SK-N-SH (cell line): ENCODE measurements at regions not wholly inside any gene's neighbourhood (a gene's known extent, or its start where the extent isn't known, plus 50 kb on each side); places are given as distances from the start of the nearest gene placed in this dataset.

Source experiments
- CTCF ChIA-PET: fragments of 300-600, 350-600 bp; formaldehyde crosslinking; extraction: SDS; loops from one replicate; lab custom pipeline; 2021; lab: Yijun Ruan, JAX
- POLR2A ChIA-PET: fragments of 350-600 bp; sonication (Branson Sonifier 250); formaldehyde crosslinking; extraction: SDS; loops from one replicate; lab custom pipeline; 2020; ENCODE audit warnings: antibody characterized with exemption, inconsistent platforms; lab: Yijun Ruan, JAX
- DNase-seq: peaks from one replicate; pipeline ENCODE4 v3.0.0; 2012
- H2AFZ ChIP-seq: fragments of 200-600 bp; sonication (generic); 2 replicates; pipeline ENCODE4 v1.8.1; 2016; ENCODE audit warnings: antibody characterized with exemption, mild to moderate bottlenecking, low read depth
- H3F3A ChIP-seq: fragments of 200-600 bp; sonication (generic); replicated peaks from 2 replicates; pipeline ENCODE3; 2016; ENCODE audit warnings: antibody characterized with exemption, mild to moderate bottlenecking; ENCODE audit not compliant: insufficient read depth
- H3K27ac ChIP-seq, 2 experiments: fragments of 200-500 bp in 1 of 2; fragments of 200-600 bp in 1 of 2; sonication (Bioruptor generic) in 1 of 2; sonication (generic), shearing (Covaris generic) in 1 of 2; 2 replicates each; pipeline versions ENCODE4 v1.5.1 to v1.6.1; 2014 to 2016; ENCODE audit warnings: low read depth in 2 of 2, inconsistent platforms in 1 of 2, low read length in 1 of 2, mild to moderate bottlenecking in 1 of 2, mixed read lengths in 1 of 2
- H3K27me3 ChIP-seq: fragments of 200-600 bp; sonication (generic), shearing (Covaris generic); 2 replicates; pipeline ENCODE4 v1.6.1; 2016; ENCODE audit warnings: mixed run types; ENCODE audit not compliant: insufficient read depth
- H3K36me3 ChIP-seq, 2 experiments: fragments of 200-500 bp in 1 of 2; fragments of 200-600 bp in 1 of 2; sonication (Bioruptor generic) in 1 of 2; sonication (generic) in 1 of 2; replicated peaks in 1 of 2; 2 replicates each; pipeline versions ENCODE3 to v1.5.1; 2014 to 2016; ENCODE audit warnings: low read length in 1 of 2, mild to moderate bottlenecking in 1 of 2; ENCODE audit not compliant: insufficient read depth in 2 of 2, control insufficient read depth in 1 of 2
- H3K4me1 ChIP-seq, 2 experiments: fragments of 200-500 bp in 1 of 2; fragments of 200-600 bp in 1 of 2; sonication (Bioruptor generic) in 1 of 2; sonication (generic), shearing (Covaris generic) in 1 of 2; 2 replicates each; pipeline versions ENCODE4 v1.5.1 to v1.6.1; 2014 to 2016; ENCODE audit warnings: low read depth in 1 of 2, low read length in 1 of 2, mixed run types in 1 of 2; ENCODE audit not compliant: insufficient read depth in 2 of 2, control insufficient read depth in 1 of 2
- H3K4me2 ChIP-seq: fragments of 200-600 bp; sonication (generic), shearing (Covaris generic); 2 replicates; pipeline ENCODE4 v1.6.1; 2017; ENCODE audit warnings: mixed run types
- H3K4me3 ChIP-seq, 2 experiments: fragments of 200-500 bp in 1 of 2; fragments of 200-600 bp in 1 of 2; sonication (Bioruptor generic) in 1 of 2; sonication (generic), shearing (Covaris generic) in 1 of 2; 2 replicates each; pipeline versions ENCODE4 v1.5.1 to v1.8.1; 2014 to 2016; ENCODE audit warnings: low read depth in 2 of 2, inconsistent platforms in 1 of 2, low read length in 1 of 2, mild to moderate bottlenecking in 1 of 2, mixed read lengths in 1 of 2, moderate library complexity in 1 of 2
- H3K79me2 ChIP-seq: fragments of 200-600 bp; sonication (generic); 2 replicates; pipeline ENCODE4 v1.8.1; 2017; ENCODE audit warnings: mild to moderate bottlenecking; ENCODE audit not compliant: insufficient read depth
- H3K9ac ChIP-seq: fragments of 200-600 bp; sonication (generic); 2 replicates; pipeline ENCODE4 v1.6.1; 2017; ENCODE audit warnings: mixed run types
- H3K9me2 ChIP-seq: fragments of 200-600 bp; sonication (generic); 2 replicates; pipeline ENCODE4 v1.6.1; 2017; ENCODE audit warnings: mixed run types
- H3K9me3 ChIP-seq: fragments of 200-600 bp; sonication (generic); 2 replicates; pipeline ENCODE4 v1.6.1; 2017; ENCODE audit warnings: mixed run types, mild to moderate bottlenecking, moderate library complexity
- H4K20me1 ChIP-seq: fragments of 200-600 bp; sonication (generic); 2 replicates; pipeline ENCODE4 v1.6.1; 2017; ENCODE audit warnings: mild to moderate bottlenecking, mixed run types; ENCODE audit not compliant: insufficient read depth
- CHD2 ChIP-seq: fragments of 150-350 bp; IDR thresholded peaks from 2 replicates; pipeline ENCODE4 v1.6.1; 2018; ENCODE audit warnings: low read length; ENCODE audit not compliant: partially characterized antibody
- ELF1 ChIP-seq: IDR thresholded peaks from 2 replicates; pipeline ENCODE4 v1.4.0; 2012
- EP300 ChIP-seq, 2 experiments: IDR thresholded peaks; 2 replicates each; pipeline versions ENCODE4 v1.4.0 to v1.6.1; 2012; ENCODE audit warnings: borderline replicate concordance in 1 of 2, low read depth in 1 of 2, low read length in 1 of 2
- EZH2phosphoT487 ChIP-seq: fragments of 200-600 bp; sonication (generic); IDR thresholded peaks from 2 replicates; pipeline ENCODE4 v1.6.1; 2017; ENCODE audit warnings: low read depth, mixed run types, mild to moderate bottlenecking, antibody characterized with exemption, moderate library complexity, borderline replicate concordance
- FOXM1 ChIP-seq: IDR thresholded peaks from 2 replicates; pipeline ENCODE4 v1.4.0; 2012; ENCODE audit warnings: low read depth, mild to moderate bottlenecking
- IRF3 ChIP-seq: fragments of 150-350 bp; IDR thresholded peaks from 2 replicates; pipeline ENCODE4 v1.6.1; 2016; ENCODE audit warnings: mild to moderate bottlenecking, low read depth, low read length
- JUND ChIP-seq: IDR thresholded peaks from 2 replicates; pipeline ENCODE4 v1.4.0; 2012
- MEF2A ChIP-seq: IDR thresholded peaks from 2 replicates; pipeline ENCODE4 v1.4.0; 2012; ENCODE audit warnings: low read depth, borderline replicate concordance
- MXI1 ChIP-seq: IDR thresholded peaks from 2 replicates; pipeline ENCODE4 v1.6.1; 2012; ENCODE audit warnings: mild to moderate bottlenecking, low read depth, low read length, improper control_type of control experiment
- NRF1 ChIP-seq: IDR thresholded peaks from 2 replicates; pipeline ENCODE4 v1.6.1; 2012; ENCODE audit warnings: low read depth, mild to moderate bottlenecking, low read length
- POLR2AphosphoS5 ChIP-seq: IDR thresholded peaks from 2 replicates; pipeline ENCODE4 v1.6.1; 2012; ENCODE audit warnings: low read depth, low read length
- RFX5 ChIP-seq: IDR thresholded peaks from 2 replicates; pipeline ENCODE4 v1.6.1; 2012; ENCODE audit warnings: mild to moderate bottlenecking, improper control_type of control experiment, low read length
- TCF12 ChIP-seq: IDR thresholded peaks from 2 replicates; pipeline ENCODE4 v1.4.0; 2012
- USF2 ChIP-seq: fragments of 150-350 bp; IDR thresholded peaks from 2 replicates; pipeline ENCODE4 v1.6.1; 2017; ENCODE audit warnings: antibody characterized with exemption, low read length, low read depth, borderline replicate concordance
- WGBS: methylation state at CpG from one replicate; pipeline ENCODE4 v1.1.6; 2017; ENCODE audit warnings: low lambda C conversion rate; 5-methylcytosine and 5-hydroxymethylcytosine counted together
- TF ChIP-seq, protein P1 (sequence below): fragments of 200-600 bp; sonication (generic); IDR thresholded peaks from 2 replicates; pipeline ENCODE4 v1.6.1; 2017; ENCODE audit warnings: antibody characterized with exemption, mild to moderate bottlenecking, moderate library complexity
- TF ChIP-seq, protein P2 (sequence below): IDR thresholded peaks from 2 replicates; pipeline ENCODE4 v1.4.0; 2012; ENCODE audit warnings: low read depth, borderline replicate concordance

DNA sequence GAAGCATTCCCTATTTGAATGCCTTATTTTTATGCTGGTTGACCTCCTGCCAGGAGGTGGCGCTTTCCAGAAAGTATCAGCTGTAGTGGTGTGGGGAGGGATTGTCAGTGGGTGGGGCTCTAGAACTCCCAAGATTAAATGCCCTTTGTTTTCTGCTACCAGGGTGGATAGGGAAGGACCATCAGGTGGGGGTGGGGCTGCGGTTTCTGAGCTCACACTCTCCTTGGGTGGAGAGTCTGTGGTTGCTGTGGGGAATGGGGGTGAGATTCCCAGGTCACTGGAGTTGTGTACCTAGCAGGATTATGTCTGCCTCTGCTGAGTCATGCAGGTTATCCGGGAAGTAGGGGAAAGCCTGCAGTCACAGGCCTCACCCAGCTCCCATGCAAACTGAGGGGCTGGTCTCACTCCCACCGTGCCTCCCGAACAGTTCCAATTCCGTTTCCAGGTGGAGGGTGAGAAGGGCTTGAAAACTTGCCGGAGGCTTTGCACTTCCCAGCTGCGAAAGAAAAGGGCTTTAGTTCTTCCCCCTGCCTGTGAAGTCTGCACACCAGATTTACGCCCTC, 68.3 kb downstream of the ALG10B start:
- no peaks in the 10 kb centered on the region for H3K9me3 ChIP-seq
- no peaks in the 10 kb centered on the region for H3K36me3 ChIP-seq
- no peaks in the 10 kb centered on the region for H3F3A ChIP-seq
- DNase-seq = peak; percentile 0
- H3K9me2 ChIP-seq = no peaks in the 10 kb centered on the region
- H3K4me1 ChIP-seq = no peaks in the 10 kb centered on the region
- no peak overlapping the region for H3K27ac ChIP-seq
- no peak overlapping the region for H2AFZ ChIP-seq
- CTCF ChIA-PET = interaction anchor here (0.7 to 1.0 kb wide), 4 partner anchors 8 to 719 kb away, joined by 3 read pairs; partner anchors contain the start of gene CPNE8
- H3K4me3 ChIP-seq = no peak overlapping the region
- H3K79me2 ChIP-seq = no peaks in the 10 kb centered on the region
- WGBS = 36% methylated on average over 9 of the region's 9 CpGs
- no peaks in the 10 kb centered on the region for H4K20me1 ChIP-seq
- POLR2A ChIA-PET = interaction anchor here (0.6 kb wide), 1 partner anchor 17 kb away, joined by 3 read pairs; no protein-coding TSS in a partner anchor
- H3K4me2 ChIP-seq = no peak overlapping the region
- H3K9ac ChIP-seq = no peak overlapping the region
- H3K27me3 ChIP-seq = no peaks in the 10 kb centered on the region
- TF ChIP-seq FOXM1 = no peak
- TF ChIP-seq, protein P1, sequence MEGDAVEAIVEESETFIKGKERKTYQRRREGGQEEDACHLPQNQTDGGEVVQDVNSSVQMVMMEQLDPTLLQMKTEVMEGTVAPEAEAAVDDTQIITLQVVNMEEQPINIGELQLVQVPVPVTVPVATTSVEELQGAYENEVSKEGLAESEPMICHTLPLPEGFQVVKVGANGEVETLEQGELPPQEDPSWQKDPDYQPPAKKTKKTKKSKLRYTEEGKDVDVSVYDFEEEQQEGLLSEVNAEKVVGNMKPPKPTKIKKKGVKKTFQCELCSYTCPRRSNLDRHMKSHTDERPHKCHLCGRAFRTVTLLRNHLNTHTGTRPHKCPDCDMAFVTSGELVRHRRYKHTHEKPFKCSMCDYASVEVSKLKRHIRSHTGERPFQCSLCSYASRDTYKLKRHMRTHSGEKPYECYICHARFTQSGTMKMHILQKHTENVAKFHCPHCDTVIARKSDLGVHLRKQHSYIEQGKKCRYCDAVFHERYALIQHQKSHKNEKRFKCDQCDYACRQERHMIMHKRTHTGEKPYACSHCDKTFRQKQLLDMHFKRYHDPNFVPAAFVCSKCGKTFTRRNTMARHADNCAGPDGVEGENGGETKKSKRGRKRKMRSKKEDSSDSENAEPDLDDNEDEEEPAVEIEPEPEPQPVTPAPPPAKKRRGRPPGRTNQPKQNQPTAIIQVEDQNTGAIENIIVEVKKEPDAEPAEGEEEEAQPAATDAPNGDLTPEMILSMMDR = peak; percentile 42
- TF ChIP-seq, all 33 proteins: peak for 1

DNA sequence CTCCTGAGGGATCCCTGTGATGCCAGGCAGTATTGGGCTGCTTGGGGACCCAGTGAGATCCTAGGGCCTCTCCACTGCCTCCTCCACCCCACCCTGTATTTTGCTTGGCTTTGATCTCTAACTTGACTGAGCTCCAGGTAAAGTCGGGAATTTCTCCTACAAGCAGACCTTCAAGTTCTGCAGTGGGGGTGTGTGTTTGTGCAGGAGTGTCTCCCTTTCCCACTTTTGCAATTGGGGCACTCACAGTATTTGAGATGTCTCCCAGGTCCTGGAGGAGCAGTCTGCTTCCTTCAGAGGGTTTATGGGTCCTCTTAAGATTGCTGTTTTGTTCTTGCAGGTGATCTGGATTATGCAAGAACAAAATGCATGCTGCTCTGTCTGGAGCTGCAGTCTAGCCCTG, 68.9 kb downstream of the ALG10B start:
- ChIA-PET CTCF (interaction anchor here (0.7 to 0.8 kb wide), 2 partner anchors 520 to 719 kb away, joined by 3 read pairs; partner anchors contain the start of gene CPNE8), POLR2A (interaction anchor here (0.6 kb wide), 1 partner anchor 18 kb away, joined by 3 read pairs; no protein-coding TSS in a partner anchor)
- no peak overlapping the region for H3K9ac ChIP-seq
- H3K4me3 ChIP-seq = no peak overlapping the region
- H3F3A ChIP-seq = no peaks in the 10 kb centered on the region
- no peaks in the 10 kb centered on the region for H3K36me3 ChIP-seq
- no peak for DNase-seq
- no peak overlapping the region for H3K4me2 ChIP-seq
- WGBS = 14% methylated on average over 1 of the region's 1 CpG
- H4K20me1 ChIP-seq = no peaks in the 10 kb centered on the region
- TF ChIP-seq USF2 = no peak
- no peak for TF ChIP-seq EZH2phosphoT487
- no peak for TF ChIP-seq RFX5
- TF ChIP-seq NRF1 = no peak
- TF ChIP-seq ELF1 = no peak
- TF ChIP-seq EP300 (IDR thresholded peaks at IDR 0.05; ENCODE audit: borderline replicate concordance in 1 of 2, low read depth in 1 of 2, low read length in 1 of 2) = no peak
- no peak for TF ChIP-seq IRF3
- no peak for TF ChIP-seq POLR2AphosphoS5
- TF ChIP-seq JUND = no peak
- TF ChIP-seq MEF2A = no peak
- no peak for TF ChIP-seq CHD2
- TF ChIP-seq, protein P2, sequence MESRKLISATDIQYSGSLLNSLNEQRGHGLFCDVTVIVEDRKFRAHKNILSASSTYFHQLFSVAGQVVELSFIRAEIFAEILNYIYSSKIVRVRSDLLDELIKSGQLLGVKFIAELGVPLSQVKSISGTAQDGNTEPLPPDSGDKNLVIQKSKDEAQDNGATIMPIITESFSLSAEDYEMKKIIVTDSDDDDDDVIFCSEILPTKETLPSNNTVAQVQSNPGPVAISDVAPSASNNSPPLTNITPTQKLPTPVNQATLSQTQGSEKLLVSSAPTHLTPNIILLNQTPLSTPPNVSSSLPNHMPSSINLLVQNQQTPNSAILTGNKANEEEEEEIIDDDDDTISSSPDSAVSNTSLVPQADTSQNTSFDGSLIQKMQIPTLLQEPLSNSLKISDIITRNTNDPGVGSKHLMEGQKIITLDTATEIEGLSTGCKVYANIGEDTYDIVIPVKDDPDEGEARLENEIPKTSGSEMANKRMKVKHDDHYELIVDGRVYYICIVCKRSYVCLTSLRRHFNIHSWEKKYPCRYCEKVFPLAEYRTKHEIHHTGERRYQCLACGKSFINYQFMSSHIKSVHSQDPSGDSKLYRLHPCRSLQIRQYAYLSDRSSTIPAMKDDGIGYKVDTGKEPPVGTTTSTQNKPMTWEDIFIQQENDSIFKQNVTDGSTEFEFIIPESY = no peak
- no peak for TF ChIP-seq TCF12
- TF ChIP-seq MXI1 = no peak
- no peaks in the 10 kb centered on the region for H3K4me1 ChIP-seq
- no peaks in the 10 kb centered on the region for H3K79me2 ChIP-seq
- H3K27ac ChIP-seq = no peak overlapping the region
- H3K9me2 ChIP-seq = no peaks in the 10 kb centered on the region
- H3K27me3 ChIP-seq = no peaks in the 10 kb centered on the region
- no peaks in the 10 kb centered on the region for H3K9me3 ChIP-seq
- H2AFZ ChIP-seq = no peak overlapping the region
